HCT116 (cell line): ENCODE measurements at regions not wholly inside any gene's neighbourhood (a gene's known extent, or its start where the extent isn't known, plus 50 kb on each side); places are given as distances from the start of the nearest gene placed in this dataset.

Experiments used
- ATAC-seq: fragments of 200-7000 bp; cut with Tn5 transposase; 2 replicates; pipeline ENCODE4 v1.9.1; 2020; ENCODE audit warnings: mild to moderate bottlenecking, moderate library complexity
- BruUV-seq: library from RNA; stranded (reverse); fragments of 400-500 nt; replicated peaks from 2 replicates; lab custom pipeline; 2021; lab: Mats Ljungman, UMichigan
- CTCF ChIA-PET: fragments of 300-600 bp; sonication (Branson Sonifier 250); formaldehyde crosslinking; loops from one replicate; lab custom pipeline; 2021; ENCODE audit warnings: antibody characterized with exemption; lab: Charles Lee
- POLR2A ChIA-PET: fragments of 300-600, 350-600 bp; sonication (Branson Sonifier 250); formaldehyde crosslinking; loops from one replicate; lab custom pipeline; 2021; ENCODE audit warnings: antibody characterized with exemption; lab: Charles Lee
- RAD21 ChIA-PET, 2 experiments: fragments of 300-600 bp; sonication (Branson Sonifier 250); formaldehyde crosslinking; loops; one replicate each; lab custom pipeline; 2023; ENCODE audit warnings: low total read pairs in 2 of 2; ENCODE audit not compliant: uncharacterized antibody in 2 of 2, unreplicated experiment in 2 of 2, low non-redundant PET in 1 of 2; lab: Charles Lee
- DNase-seq: peaks from one replicate; pipeline ENCODE4 v3.0.0-alpha.2; 2010; ENCODE audit warnings: low read depth, low spot score
- H2AFZ ChIP-seq: fragments of 200-600 bp; shearing (Covaris generic), sonication (generic); 2 replicates; pipeline ENCODE4 v1.6.1; 2017; ENCODE audit warnings: low read depth, mixed run types, mixed read lengths, antibody characterized with exemption, low read length; ENCODE audit not compliant: poor library complexity, severe bottlenecking
- H3K27ac ChIP-seq: 2 replicates; pipeline ENCODE4 v1.5.1; 2012; ENCODE audit warnings: low read depth, low read length
- H3K27me3 ChIP-seq: fragments of 200-600 bp; sonication (generic); 2 replicates; pipeline ENCODE4 v1.6.1; 2016; ENCODE audit warnings: mixed run types, low read length, mixed read lengths; ENCODE audit not compliant: insufficient read depth
- H3K36me3 ChIP-seq, 2 experiments: fragments of 200-500 bp in 1 of 2; fragments of 200-600 bp in 1 of 2; sonication (Bioruptor generic) in 1 of 2; sonication (generic) in 1 of 2; 2 replicates each; pipeline versions ENCODE4 v1.5.1 to v1.6.1; 2014 to 2016; ENCODE audit warnings: low read length in 2 of 2, inconsistent platforms in 1 of 2, mixed read lengths in 1 of 2, mixed run types in 1 of 2; ENCODE audit not compliant: insufficient read depth in 2 of 2, control insufficient read depth in 1 of 2
- H3K4me1 ChIP-seq, 2 experiments: fragments of 200-600 bp in 1 of 2; sonication (generic) in 1 of 2; 2 replicates each; pipeline versions ENCODE4 v1.5.1 to v1.6.1; 2012 to 2017; ENCODE audit warnings: low read length in 2 of 2, inconsistent platforms in 1 of 2, mild to moderate bottlenecking in 1 of 2, mixed read lengths in 1 of 2, mixed run types in 1 of 2, moderate library complexity in 1 of 2; ENCODE audit not compliant: insufficient read depth in 2 of 2, control insufficient read depth in 1 of 2
- H3K4me2 ChIP-seq: fragments of 200-600 bp; sonication (generic); 2 replicates; pipeline ENCODE4 v1.6.1; 2017; ENCODE audit warnings: mixed run types, low read length, mixed read lengths
- H3K4me3 ChIP-seq, 2 experiments: fragments of 200-600 bp in 1 of 2; sonication (generic) in 1 of 2; replicated peaks in 1 of 2; 2 replicates each; pipeline ENCODE4 v1.5.1; 2011 to 2016; ENCODE audit warnings: low read length in 2 of 2, control low read depth in 1 of 2, low read depth in 1 of 2, mild to moderate bottlenecking in 1 of 2, mixed read lengths in 1 of 2, mixed run types in 1 of 2
- H3K79me2 ChIP-seq: fragments of 200-600 bp; sonication (generic); 2 replicates; pipeline ENCODE4 v1.6.1; 2017; ENCODE audit warnings: mild to moderate bottlenecking, mixed run types, low read length, moderate library complexity, mixed read lengths; ENCODE audit not compliant: insufficient read depth
- H3K9ac ChIP-seq: fragments of 200-600 bp; sonication (generic); 2 replicates; pipeline ENCODE4 v1.6.1; 2016; ENCODE audit warnings: low read length, mixed read lengths
- H3K9me2 ChIP-seq: fragments of 200-600 bp; sonication (generic), shearing (Covaris generic); 2 replicates; pipeline ENCODE4 v1.6.1; 2017; ENCODE audit warnings: mixed run types, mild to moderate bottlenecking, moderate library complexity; ENCODE audit not compliant: insufficient read depth
- H3K9me3 ChIP-seq, 2 experiments: fragments of 200-500 bp in 1 of 2; fragments of 200-600 bp in 1 of 2; sonication (Bioruptor generic) in 1 of 2; sonication (generic) in 1 of 2; 2 replicates each; pipeline ENCODE4 v1.6.1; 2014 to 2017; ENCODE audit warnings: low read length in 2 of 2, mixed read lengths in 2 of 2, inconsistent platforms in 1 of 2, low read depth in 1 of 2, mild to moderate bottlenecking in 1 of 2, mixed run types in 1 of 2, moderate library complexity in 1 of 2; ENCODE audit not compliant: control insufficient read depth in 1 of 2, insufficient read depth in 1 of 2
- H4K20me1 ChIP-seq: fragments of 200-600 bp; sonication (generic), shearing (Covaris generic); 2 replicates; pipeline ENCODE4 v1.6.1; 2017; ENCODE audit warnings: mixed run types, mild to moderate bottlenecking, moderate library complexity; ENCODE audit not compliant: insufficient read depth
- CBX3 ChIP-seq: IDR thresholded peaks from 2 replicates; pipeline ENCODE4 v1.6.1; 2012; ENCODE audit warnings: low read depth
- CEBPB ChIP-seq: IDR thresholded peaks from 2 replicates; pipeline ENCODE4 v1.6.1; 2012; ENCODE audit warnings: low read depth
- JUND ChIP-seq: IDR thresholded peaks from 2 replicates; pipeline ENCODE4 v1.6.1; 2012
- POLR2A ChIP-seq: IDR thresholded peaks from 2 replicates; pipeline ENCODE4 v1.7.0; 2011; ENCODE audit warnings: borderline replicate concordance; ENCODE audit not compliant: insufficient read depth, insufficient read length; ENCODE audit errors: extremely low read depth
- POLR2AphosphoS5 ChIP-seq: IDR thresholded peaks from 2 replicates; pipeline ENCODE4 v1.6.1; 2011; ENCODE audit warnings: mild to moderate bottlenecking, low read depth, low read length, moderate library complexity
- RAD21 ChIP-seq: IDR thresholded peaks from 2 replicates; pipeline ENCODE4 v1.6.1; 2012; ENCODE audit warnings: low read depth, mild to moderate bottlenecking
- SRF ChIP-seq: IDR thresholded peaks from 2 replicates; pipeline ENCODE4 v1.6.1; 2012; ENCODE audit warnings: low read depth
- TCF7L2 ChIP-seq: IDR thresholded peaks from 2 replicates; pipeline ENCODE4 v1.7.0; 2011; ENCODE audit warnings: borderline replicate concordance, inconsistent platforms; ENCODE audit not compliant: insufficient read depth, insufficient read length; ENCODE audit errors: extremely low read depth
- ZFX ChIP-seq: fragments of 450-650 bp; IDR thresholded peaks from 2 replicates; pipeline ENCODE4 v1.6.1; 2017
- ZNF274 ChIP-seq: fragments of 200-500 bp; sonication (Bioruptor generic); IDR thresholded peaks from 2 replicates; pipeline ENCODE4 v1.6.1; 2014; ENCODE audit warnings: mild to moderate bottlenecking, low read depth, low read length, inconsistent platforms
- intact Hi-C: fragments of 100-400 bp; cut with micrococcal nuclease; formaldehyde crosslinking; loops from 2 replicates; pipeline ENCODE4 v1.10.0; 2022
- TF ChIP-seq, protein P1 (sequence below): IDR thresholded peaks from 2 replicates; pipeline ENCODE4 v1.6.1; 2012
- TF ChIP-seq, protein P2 (sequence below): IDR thresholded peaks from 2 replicates; pipeline ENCODE4 v1.6.1; 2012
- TF ChIP-seq, protein P3 (sequence below), 3 experiments: fragments of 200-600 bp in 1 of 3; sonication (generic) in 1 of 3; IDR thresholded peaks in 2 of 3; conservative IDR thresholded peaks in 1 of 3; 2 replicates each; pipeline ENCODE4 v1.5.1; 2012 to 2017; ENCODE audit warnings: low read depth in 2 of 3, low read length in 2 of 3, antibody characterized with exemption in 1 of 3, borderline replicate concordance in 1 of 3, control low read depth in 1 of 3, mild to moderate bottlenecking in 1 of 3, mixed read lengths in 1 of 3, mixed run types in 1 of 3, moderate library complexity in 1 of 3; ENCODE audit not compliant: insufficient read depth in 1 of 3

DNA sequence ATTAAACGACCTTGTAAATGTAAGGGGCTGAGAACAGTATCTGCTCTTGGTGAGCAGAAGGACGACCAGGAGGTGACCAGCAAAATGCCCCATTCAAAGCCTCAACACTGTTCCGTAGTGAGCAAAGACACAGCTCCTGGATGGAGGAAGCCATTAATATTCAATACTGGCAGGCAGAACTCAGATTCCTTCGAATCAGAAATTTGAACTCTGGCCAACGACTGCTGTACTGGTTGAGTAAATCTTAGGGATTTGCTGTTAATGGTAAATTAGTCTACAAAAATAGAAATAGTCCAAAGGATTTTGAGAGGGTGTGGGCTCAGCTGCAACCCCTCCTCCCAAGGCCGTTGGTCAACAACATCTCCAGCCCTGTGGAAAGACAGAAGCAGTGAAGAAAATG lies 130.5 kb upstream of the PFKP start:
- no peaks in the 10 kb centered on the region for H4K20me1 ChIP-seq
- no peaks in the 10 kb centered on the region for H3K9me3 ChIP-seq
- no peaks in the 10 kb centered on the region for H3K36me3 ChIP-seq
- no peak overlapping the region for H3K4me3 ChIP-seq
- no peak for DNase-seq
- RAD21 ChIA-PET, result no interaction called here
- TF ChIP-seq CEBPB (no peak), ZNF274 (no peak), RAD21 (no peak), JUND (no peak), SRF (no peak), CBX3 (no peak), POLR2A (no peak), ZFX (no peak), TCF7L2 (no peak), POLR2AphosphoS5 (no peak)
- TF ChIP-seq, protein P1, sequence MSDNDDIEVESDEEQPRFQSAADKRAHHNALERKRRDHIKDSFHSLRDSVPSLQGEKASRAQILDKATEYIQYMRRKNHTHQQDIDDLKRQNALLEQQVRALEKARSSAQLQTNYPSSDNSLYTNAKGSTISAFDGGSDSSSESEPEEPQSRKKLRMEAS, result no peak
- TF ChIP-seq, protein P2, sequence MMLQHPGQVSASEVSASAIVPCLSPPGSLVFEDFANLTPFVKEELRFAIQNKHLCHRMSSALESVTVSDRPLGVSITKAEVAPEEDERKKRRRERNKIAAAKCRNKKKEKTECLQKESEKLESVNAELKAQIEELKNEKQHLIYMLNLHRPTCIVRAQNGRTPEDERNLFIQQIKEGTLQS, result no peak
- TF ChIP-seq, protein P3, sequence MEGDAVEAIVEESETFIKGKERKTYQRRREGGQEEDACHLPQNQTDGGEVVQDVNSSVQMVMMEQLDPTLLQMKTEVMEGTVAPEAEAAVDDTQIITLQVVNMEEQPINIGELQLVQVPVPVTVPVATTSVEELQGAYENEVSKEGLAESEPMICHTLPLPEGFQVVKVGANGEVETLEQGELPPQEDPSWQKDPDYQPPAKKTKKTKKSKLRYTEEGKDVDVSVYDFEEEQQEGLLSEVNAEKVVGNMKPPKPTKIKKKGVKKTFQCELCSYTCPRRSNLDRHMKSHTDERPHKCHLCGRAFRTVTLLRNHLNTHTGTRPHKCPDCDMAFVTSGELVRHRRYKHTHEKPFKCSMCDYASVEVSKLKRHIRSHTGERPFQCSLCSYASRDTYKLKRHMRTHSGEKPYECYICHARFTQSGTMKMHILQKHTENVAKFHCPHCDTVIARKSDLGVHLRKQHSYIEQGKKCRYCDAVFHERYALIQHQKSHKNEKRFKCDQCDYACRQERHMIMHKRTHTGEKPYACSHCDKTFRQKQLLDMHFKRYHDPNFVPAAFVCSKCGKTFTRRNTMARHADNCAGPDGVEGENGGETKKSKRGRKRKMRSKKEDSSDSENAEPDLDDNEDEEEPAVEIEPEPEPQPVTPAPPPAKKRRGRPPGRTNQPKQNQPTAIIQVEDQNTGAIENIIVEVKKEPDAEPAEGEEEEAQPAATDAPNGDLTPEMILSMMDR (IDR thresholded peaks at IDR 0.05 in 2 of 3, conservative IDR thresholded peaks at IDR 0.05 in 1 of 3; ENCODE audit: borderline replicate concordance in 1 of 3, insufficient read depth in 1 of 3, low read depth in 2 of 3, low read length in 2 of 3), result no peak
- H3K27me3 ChIP-seq, result peaks cover 35% of the 10 kb centered on the region
- POLR2A ChIA-PET, result no interaction called here
- intact Hi-C loops, result no loop called here
- H3K79me2 ChIP-seq, result no peaks in the 10 kb centered on the region
- no peaks in the 10 kb centered on the region for H3K9me2 ChIP-seq
- no peak overlapping the region for H3K9ac ChIP-seq
- no peak for ATAC-seq
- no peak overlapping the region for H3K4me2 ChIP-seq
- CTCF ChIA-PET, result interaction anchor here (1.6 to 2.5 kb wide), 3 partner anchors 9 to 108 kb away, joined by 3 to 8 read pairs (median 7); no protein-coding TSS in a partner anchor
- H2AFZ ChIP-seq, result no peak overlapping the region
- no peak overlapping the region for H3K27ac ChIP-seq
- no TSS peak for BruUV-seq
- H3K4me1 ChIP-seq, result no peaks in the 10 kb centered on the region
